Suppressor macrophage (primary cell): ENCODE measurements at regions not wholly inside any gene's neighbourhood (a gene's known extent, or its start where the extent isn't known, plus 50 kb on each side); places are given as distances from the start of the nearest gene placed in this dataset.

ENCODE experiments used
- DNase-seq, 4 experiments: peaks; one replicate each; pipeline ENCODE4 v3.0.0-alpha.2; 2020 to 2022

DNA sequence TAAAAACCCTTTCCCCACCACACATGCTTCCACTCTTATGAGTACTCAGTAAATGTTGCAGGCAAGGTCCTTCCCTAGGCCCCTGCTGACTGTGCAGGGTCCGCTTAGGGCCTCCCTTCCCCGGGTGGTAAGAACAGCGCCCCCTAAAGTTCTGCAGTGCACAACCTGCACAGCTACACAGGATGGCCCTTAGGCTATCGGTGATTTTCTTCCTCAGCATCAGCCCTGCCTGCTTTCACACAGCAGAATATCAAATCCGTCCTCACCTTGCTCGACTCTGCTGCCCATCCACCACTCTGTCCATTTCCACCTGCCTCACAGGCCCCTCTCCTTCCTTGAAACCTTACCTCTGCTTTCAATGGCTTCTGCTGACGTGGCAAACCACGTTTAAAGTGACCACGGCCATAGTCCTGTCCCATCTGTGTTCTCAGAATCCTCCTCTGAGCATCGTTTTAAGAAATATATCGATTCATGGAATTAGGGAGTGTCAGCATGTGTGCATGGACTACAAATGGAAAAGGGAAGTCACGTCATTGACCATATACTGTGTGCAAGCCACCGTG, 51.4 kb upstream of the TMEM132E start:
- peak in 2 of 4 experiments; percentile 3 to 7 for DNase-seq

DNA sequence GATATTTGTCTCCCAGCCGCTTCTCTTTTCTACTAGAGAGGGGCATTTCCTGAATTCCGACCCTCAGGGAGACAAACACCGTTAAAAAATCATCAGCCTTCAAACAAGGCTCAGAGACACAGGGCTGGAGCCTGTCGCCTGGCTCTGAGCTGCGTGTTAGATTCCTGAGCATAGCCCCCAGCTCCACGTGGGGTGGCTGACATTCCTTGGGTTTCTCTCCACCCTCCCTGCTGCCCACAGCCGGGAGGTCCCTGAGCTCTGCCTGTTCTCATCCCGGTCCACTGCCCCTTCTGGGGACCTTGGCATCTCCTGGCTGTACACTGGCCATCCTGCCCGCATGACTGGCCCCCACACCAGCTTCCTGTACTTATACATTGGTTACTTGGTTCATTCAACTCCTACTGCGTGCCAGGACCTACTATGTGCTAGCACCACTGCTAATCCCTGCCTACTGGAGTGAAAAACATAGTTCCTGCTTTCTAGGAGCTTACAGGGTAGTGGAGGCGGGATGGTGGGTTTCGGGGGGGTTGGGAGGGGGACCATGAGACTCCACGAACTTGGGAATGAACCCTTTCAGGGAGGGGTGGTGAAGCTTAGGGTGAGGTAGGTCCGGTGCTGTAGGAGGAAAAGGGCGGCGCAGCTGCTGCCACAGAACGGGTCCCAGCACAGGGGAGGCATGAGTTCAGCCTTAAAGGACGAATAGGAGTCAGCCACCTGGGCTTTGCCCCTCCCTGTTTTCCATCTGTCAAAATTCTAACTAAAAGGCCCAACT, 52.1 kb upstream of the TMEM132E start:
- no peak for DNase-seq

DNA sequence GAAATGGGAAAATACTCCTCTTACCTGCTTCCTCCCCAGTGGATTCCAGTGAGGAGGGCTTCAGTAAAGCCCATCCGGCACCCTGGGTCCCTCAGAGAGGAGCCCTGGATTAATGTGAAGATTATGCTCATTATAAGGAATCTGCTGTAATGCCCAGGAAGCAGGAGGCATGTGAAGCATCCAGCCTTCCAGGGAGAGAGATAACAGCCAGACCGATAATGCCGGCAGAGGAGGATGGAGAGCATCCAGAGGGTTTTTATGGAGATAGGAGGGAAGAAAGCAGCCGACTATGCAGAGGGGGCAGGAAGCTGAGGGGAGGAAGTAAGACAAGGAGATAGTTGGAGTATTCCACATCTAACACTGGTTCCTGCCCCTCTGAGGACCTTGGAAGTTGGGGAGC, 53.7 kb upstream of the TMEM132E start:
- no peak for DNase-seq

- DNase-seq = no peak
Observed at GRCh38 chr17:34521955-34522354, 57.4 kb upstream of the TMEM132E start.

GRCh38 chr17:34519282-34519681, 60.1 kb upstream of the TMEM132E start:
- peak; percentile 33 to 65 (median 52) for DNase-seq

DNA sequence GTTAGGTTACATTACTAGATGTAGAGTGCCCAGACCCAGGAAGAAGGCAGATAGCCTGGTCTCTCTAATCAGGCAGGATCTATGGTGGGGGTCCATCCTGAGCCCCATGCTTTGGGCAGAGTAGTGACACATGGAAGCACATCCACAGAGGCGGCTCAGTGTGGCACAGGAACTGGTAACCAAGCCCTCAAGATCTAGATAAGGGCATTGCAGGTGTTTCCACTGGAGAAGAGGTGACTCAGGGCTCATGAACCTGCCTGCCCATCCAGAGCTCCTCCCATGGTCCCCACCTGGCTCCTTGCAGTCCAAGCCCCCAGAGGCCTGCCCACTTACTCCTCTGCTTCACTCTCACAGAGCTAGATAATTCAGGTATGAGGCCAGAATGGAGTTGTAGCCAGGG, 62.0 kb upstream of the TMEM132E start:
- no peak for DNase-seq

- no peak for DNase-seq
Observed at GRCh38 chr17:34511931-34512330, 67.5 kb upstream of the TMEM132E start.

DNA sequence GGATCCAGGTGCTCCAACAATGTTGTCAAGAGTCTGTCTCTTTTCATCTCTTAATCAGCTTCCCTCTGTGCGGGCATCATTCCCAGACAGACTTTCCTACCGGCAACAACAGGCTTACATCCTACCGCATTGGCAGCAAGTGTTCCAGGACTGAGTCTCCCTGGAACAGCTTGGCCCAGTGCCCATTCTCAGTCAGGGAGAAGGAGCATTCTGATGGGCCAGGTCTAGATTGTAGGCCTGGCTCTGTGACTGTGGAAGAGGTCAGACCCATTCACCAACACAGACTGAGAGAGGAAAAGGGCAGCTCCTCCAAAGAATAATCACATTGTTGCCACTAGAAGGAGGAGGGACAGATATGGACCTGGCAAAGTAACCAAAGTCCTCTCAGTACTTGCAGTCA, 68.1 kb upstream of the TMEM132E start:
- DNase-seq = no peak

GRCh38 chr17:34504814-34505484, 74.4 kb upstream of the TMEM132E start:
- DNase-seq = no peak

DNA sequence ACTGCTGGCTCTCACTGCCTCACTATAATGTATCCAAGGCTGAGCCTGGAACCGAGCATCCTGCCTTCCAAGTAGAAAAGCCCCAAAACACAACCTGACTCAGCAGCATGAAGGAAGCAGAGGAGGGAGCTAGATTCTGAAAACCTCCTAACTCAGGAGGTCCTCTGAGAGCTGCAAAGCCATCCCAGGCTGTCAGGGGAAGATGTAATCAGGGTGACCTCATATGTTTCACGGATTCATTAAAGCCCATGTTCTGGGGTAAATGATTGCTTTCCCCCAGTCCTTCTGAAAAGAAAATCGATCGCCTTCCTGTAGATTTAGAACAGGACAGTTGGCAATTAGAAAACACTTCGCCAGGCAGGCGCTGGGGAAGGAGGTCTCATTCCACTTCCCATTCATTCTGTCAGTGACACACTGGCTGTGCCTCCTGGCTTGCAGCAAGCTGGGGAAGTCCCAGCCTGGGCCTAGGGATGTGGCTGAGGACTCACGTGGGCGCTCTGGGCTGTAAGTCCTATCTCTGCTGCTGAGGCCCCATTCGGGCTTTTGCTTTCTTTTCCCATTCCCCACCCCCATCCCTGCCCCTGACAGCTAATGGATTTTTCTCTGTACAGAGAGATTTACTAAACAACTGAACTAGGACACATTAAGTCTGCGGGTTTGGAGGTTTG, 75.7 kb upstream of the TMEM132E start:
- peak; percentile 81 to 91 (median 89) for DNase-seq

- DNase-seq = no peak
Observed at GRCh38 chr17:34502426-34502825, 77.0 kb upstream of the TMEM132E start.

GRCh38 chr17:34499576-34499975, 79.8 kb upstream of the TMEM132E start:
- peak; percentile 44 to 56 (median 50) for DNase-seq

- peak in 3 of 4 experiments; percentile 5 to 25 (median 7) for DNase-seq
Observed at GRCh38 chr17:34493917-34494316, 85.5 kb upstream of the TMEM132E start.

GRCh38 chr17:34487626-34488025, 91.8 kb upstream of the TMEM132E start:
- no peak for DNase-seq

- no peak for DNase-seq
Observed at GRCh38 chr17:34486761-34487160, 92.6 kb upstream of the TMEM132E start.

GRCh38 chr17:34485999-34486398, 93.4 kb upstream of the TMEM132E start:
- DNase-seq = peak; percentile 55 to 82 (median 67)

DNA sequence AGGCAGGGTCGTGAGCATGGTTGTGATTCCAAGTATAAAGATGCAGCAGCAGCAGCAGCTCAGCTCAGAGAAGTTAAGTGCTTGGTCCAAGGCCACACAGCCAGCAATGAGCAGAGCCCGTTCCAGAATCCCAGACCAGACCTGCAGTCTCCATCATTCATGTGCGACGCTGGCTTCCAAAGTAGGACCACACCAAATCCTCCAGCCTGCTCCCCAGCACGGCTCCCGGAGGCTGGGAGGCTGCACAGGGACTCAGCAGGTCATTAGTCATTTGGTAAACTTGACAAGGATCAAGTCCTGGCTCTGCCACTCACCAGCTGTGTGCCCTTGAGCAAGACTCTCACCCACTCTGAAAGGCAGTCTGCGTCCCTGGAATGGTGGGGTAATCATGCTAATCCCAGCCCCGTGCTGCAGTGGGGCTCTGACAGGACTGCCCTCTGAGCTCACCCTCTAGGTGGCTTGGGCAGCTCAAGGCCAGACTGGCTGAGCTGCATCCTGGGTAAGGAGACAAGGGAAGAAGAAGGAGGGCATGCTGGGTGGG, 95.1 kb upstream of the TMEM132E start:
- peak; percentile 10 to 43 (median 28) for DNase-seq

GRCh38 chr17:34482730-34483129, 96.7 kb upstream of the TMEM132E start:
- DNase-seq = no peak

DNA sequence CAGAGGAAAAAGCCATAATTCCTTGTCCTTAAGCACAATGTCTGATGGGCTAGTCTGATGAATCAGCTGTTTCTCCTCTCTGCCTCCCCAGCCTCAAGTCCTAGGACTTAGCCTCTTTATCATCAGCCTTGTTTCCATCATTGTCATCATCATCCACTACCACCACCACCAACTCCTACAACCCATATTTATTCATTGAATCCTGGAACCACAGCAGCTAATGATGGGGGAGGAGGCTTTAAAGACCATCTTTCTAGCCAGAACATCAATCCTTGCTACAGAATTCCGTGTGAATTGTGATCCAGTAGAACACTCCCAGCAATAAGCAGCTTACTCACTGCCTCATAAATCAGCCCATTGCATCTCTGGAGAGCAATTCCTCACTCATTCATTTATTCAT, 97.6 kb upstream of the TMEM132E start:
- DNase-seq = no peak

GRCh38 chr17:34479371-34479770, 100.0 kb upstream of the TMEM132E start:
- no peak for DNase-seq

GRCh38 chr17:34478244-34478643, 101.1 kb upstream of the TMEM132E start:
- no peak for DNase-seq

- no peak for DNase-seq
Observed at GRCh38 chr17:34475296-34475695, 104.1 kb upstream of the TMEM132E start.

DNA sequence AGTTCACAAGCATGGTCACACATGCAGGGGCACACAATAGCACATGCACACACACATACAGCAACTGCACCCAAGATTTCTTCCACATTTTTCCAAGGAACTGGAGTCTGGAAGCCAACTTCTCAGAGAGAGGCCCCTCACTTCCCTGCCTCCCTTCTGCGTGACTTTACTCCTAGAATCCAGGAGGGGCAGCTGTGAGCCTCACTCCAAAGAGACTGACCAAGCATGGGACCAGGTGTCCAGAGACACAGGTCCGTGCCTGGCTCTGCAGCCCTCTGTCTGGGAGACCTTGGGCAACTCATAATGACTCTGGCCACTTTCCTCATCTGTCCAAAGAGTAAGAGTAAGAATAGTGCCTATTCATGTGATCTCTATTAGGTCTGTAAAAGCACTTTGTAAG, 104.7 kb upstream of the TMEM132E start:
- no peak for DNase-seq
